ENCODE measurements at regions not wholly inside any gene's neighbourhood (a gene's known extent, or its start where the extent isn't known, plus 50 kb on each side); places are given as distances from the start of the nearest gene placed in this dataset.

DNA sequence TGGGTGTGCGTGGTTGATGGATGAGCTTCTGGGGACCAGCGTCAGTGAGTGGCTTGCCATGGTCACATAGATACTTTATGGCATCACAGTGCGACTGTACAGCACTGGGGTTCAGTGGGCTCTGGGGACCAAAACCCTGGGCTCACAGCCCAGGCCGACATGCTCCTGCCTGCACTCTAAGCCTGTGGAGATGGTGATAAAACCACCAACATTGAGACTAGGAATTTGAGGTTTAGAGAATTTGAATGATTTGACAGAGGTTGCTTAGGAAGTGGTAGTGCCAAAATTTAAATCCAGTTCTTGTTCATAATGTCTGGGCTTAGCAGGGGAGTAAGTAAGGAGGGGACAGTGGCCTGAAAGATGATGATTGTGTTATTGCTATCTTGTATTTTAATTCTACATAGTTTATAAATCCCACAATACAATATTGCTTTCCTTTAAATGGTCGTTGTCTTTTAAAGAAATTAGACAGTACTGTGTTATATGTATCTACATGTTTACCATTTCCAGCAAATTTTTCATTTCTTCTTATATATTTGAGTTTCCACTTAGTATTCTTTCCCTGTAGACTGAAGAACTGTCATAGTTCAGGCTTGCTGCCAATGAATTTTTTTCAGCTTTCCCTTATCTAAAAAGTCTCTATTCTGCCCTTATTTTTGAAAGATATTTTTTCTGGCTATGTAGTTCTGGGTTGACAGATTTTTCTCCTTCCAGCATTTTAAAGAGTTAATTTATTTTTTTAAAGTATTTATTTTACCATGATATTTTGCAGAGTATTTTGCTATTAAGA lies 235.4 kb upstream of the RGMA start:
- no peak overlapping the region for H3K4me3 ChIP-seq (ENCODE audit: low read depth, low read length)
- TF ChIP-seq, protein P1, sequence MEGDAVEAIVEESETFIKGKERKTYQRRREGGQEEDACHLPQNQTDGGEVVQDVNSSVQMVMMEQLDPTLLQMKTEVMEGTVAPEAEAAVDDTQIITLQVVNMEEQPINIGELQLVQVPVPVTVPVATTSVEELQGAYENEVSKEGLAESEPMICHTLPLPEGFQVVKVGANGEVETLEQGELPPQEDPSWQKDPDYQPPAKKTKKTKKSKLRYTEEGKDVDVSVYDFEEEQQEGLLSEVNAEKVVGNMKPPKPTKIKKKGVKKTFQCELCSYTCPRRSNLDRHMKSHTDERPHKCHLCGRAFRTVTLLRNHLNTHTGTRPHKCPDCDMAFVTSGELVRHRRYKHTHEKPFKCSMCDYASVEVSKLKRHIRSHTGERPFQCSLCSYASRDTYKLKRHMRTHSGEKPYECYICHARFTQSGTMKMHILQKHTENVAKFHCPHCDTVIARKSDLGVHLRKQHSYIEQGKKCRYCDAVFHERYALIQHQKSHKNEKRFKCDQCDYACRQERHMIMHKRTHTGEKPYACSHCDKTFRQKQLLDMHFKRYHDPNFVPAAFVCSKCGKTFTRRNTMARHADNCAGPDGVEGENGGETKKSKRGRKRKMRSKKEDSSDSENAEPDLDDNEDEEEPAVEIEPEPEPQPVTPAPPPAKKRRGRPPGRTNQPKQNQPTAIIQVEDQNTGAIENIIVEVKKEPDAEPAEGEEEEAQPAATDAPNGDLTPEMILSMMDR (IDR thresholded peaks at IDR 0.05; ENCODE audit: insufficient read depth, low read length) = no peak
- no peak for DNase-seq (ENCODE audit: low read depth)

- H3K4me3 ChIP-seq (ENCODE audit: low read depth, low read length) = no peak overlapping the region
- TF ChIP-seq, protein P1 (IDR thresholded peaks at IDR 0.05; ENCODE audit: insufficient read depth, low read length) = no peak
- DNase-seq (ENCODE audit: low read depth) = no peak
Measured at GRCh38 chr15:93321881-93322282, 232.9 kb upstream of the RGMA start.

GRCh38 chr15:93319121-93319814 lies 230.3 kb upstream of the RGMA start:
- H3K4me3 ChIP-seq (ENCODE audit: low read depth, low read length) = no peak overlapping the region
- TF ChIP-seq, protein P1 (IDR thresholded peaks at IDR 0.05; ENCODE audit: insufficient read depth, low read length) = no peak
- no peak for DNase-seq (ENCODE audit: low read depth)

DNA sequence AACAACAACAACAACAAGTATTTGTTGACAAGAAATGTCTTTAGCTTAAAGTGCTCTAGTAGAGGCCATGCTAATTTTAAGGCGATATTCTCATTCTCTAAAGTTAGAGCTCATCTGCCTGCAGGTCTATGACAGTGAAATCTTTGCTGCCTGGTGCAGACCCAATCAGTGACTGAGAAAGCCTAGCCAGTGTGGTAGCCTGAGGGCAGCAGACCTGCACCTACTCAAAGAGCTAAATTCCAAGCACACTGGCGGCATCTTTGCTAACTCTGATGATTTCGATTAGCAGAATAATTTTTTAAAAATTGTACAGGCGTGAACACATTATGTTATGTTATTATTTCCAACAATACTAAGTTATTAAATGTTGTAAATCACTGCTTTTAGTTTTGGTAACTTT lies 228.8 kb upstream of the RGMA start:
- TF ChIP-seq, protein P1 (IDR thresholded peaks at IDR 0.05; ENCODE audit: insufficient read depth, low read length) = no peak
- DNase-seq (ENCODE audit: low read depth) = no peak
- H3K4me3 ChIP-seq (ENCODE audit: low read depth, low read length) = no peak overlapping the region

DNA sequence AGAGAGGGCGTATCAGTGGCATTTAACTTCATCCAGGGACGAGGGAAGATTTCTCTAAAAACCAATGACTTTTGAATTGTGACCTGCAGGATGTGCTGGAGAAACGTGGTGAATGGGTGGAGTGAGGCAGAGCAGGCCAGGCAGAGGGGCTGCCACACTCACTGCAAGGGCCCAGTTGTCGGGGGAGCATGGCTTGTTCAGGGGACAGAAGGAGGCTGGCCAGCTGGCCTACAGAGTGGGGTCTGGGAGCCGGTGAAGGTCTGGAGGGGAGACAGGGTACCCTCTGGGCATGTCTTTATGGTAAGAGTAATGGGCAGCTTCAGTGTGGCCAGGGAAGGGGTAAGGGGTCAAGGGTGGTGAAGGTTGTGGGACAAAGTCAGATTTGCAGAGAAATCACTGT lies 225.2 kb upstream of the RGMA start:
- TF ChIP-seq, protein P1 (IDR thresholded peaks at IDR 0.05; ENCODE audit: insufficient read depth, low read length) = no peak
- no peak overlapping the region for H3K4me3 ChIP-seq (ENCODE audit: low read depth, low read length)
- DNase-seq (ENCODE audit: low read depth) = no peak

DNA sequence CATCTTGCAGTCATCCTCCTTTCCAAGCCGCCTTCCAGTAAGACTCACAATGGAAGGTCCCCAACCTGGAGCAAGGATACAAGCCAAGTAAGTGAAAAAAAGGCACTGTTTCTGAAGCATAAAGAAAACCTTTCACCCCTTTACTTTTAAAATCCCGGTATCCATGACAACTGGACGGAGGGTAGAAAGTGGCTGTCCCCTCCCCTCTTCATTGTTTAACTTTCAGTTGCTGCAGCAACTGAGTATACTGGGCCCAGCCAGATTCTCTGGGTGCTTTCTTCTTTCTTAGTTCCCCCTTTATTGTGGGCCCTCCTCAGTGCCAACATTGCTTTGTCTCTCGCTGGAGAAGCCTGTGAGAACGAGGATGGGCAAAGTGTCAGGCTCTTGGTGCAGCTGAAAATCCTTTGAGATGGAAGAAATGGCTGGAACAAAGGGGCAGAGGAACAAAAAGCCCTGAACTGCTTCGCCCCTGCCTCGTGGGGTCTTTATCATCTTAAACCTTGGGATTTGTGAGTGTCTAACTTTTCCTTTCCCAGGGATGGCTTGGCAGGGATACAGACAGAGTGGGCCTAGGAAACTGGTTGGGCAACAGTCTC lies 224.0 kb upstream of the RGMA start:
- no peak for DNase-seq (ENCODE audit: low read depth)
- TF ChIP-seq, protein P1 (IDR thresholded peaks at IDR 0.05; ENCODE audit: insufficient read depth, low read length) = no peak
- no peak overlapping the region for H3K4me3 ChIP-seq (ENCODE audit: low read depth, low read length)
